ENCODE measurements at regions not wholly inside any gene's neighbourhood (a gene's known extent, or its start where the extent isn't known, plus 50 kb on each side); places are given as distances from the start of the nearest gene placed in this dataset.

DNA sequence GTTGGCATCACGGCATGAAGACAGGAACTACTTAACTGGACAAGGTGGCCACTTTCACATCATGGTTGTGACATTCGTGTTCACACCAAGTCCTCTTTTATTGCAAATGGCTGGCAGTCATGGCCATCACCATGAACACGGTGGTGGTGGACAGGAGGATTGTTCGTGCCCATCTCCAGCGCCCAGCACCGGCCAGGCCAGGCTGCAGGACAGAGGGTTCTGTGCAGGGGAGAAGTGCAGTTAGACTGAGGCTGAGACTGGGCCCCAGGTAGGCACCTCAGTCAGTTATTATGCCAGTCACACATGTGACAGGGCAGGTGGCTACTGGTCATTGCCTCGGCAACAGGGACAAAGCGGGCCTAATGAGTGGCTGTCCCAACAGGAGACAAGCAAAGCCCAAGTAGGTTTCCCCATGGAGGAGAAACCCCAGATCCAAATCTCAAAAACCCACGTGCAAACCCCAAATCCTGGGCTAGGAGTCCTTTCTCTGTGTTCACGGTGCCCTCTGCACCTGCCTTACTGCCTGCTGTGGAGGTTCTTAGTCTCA lies 468.1 kb upstream of the MYT1L start:
- Histone ChIP-seq H3K23me2 (ENCODE audit: low read depth, low read length) (no peaks in the 10 kb centered on the region; the same call in 1 of the 2 replicates), H3K36me3 (ENCODE audit: control insufficient read depth in 2 of 4, insufficient read depth in 4 of 4, low read length in 3 of 4) (no peaks in the 10 kb centered on the region), H2BK5ac (ENCODE audit: low read depth, low read length) (no peak overlapping the region), H3K79me1 (ENCODE audit: low read depth, low read length) (no peaks in the 10 kb centered on the region), H3K4ac (replicated peaks; ENCODE audit: insufficient read length, low read depth, low read length) (no peak overlapping the region), H2AK5ac (ENCODE audit: low read depth, low read length) (no peak overlapping the region), H3K4me1 (replicated peaks in 1 of 4; ENCODE audit: control insufficient read depth in 3 of 4, insufficient read depth in 4 of 4, low read length in 3 of 4) (no peaks in the 10 kb centered on the region), H3K4me2 (ENCODE audit: insufficient read depth in 1 of 2, low read depth in 2 of 2, low read length in 2 of 2) (no peak overlapping the region), H4K91ac (replicated peaks; ENCODE audit: insufficient read length, low read length) (no peak overlapping the region), H3K18ac (ENCODE audit: extremely low read depth, low read length) (no peak overlapping the region), H2BK20ac (ENCODE audit: low read length) (no peak overlapping the region), H4K5ac (ENCODE audit: insufficient read length, low read depth, low read length) (no peak overlapping the region), H3K9me3 (ENCODE audit: insufficient read depth in 2 of 2, low read depth in 1 of 2, low read length in 1 of 2) (peaks cover 0 to 5% of the 10 kb centered on the region in 2 experiments; a peak in 2 of 4 replicates), H2BK12ac (ENCODE audit: low read depth, low read length) (no peak overlapping the region), H2BK15ac (ENCODE audit: low read length) (no peak overlapping the region), H3K27ac (ENCODE audit: low read depth, low read length) (no peak overlapping the region), H4K8ac (ENCODE audit: extremely low read depth, insufficient read depth, low read length) (no peak overlapping the region), H3K23ac (ENCODE audit: insufficient read length) (no peak overlapping the region), H3K9ac (replicated peaks in 1 of 4; ENCODE audit: extremely low read depth in 1 of 4, low read depth in 3 of 4, low read length in 3 of 4) (no peak overlapping the region), H3K4me3 (ENCODE audit: extremely low read depth in 1 of 4, insufficient read depth in 2 of 4, low read depth in 3 of 4, low read length in 4 of 4) (no peak overlapping the region), H3K56ac (replicated peaks; ENCODE audit: insufficient read length, low read depth, low read length) (no peak overlapping the region), H2AFZ (ENCODE audit: low read length) (no peak overlapping the region), H3K14ac (ENCODE audit: insufficient read length) (no peak overlapping the region), H3K27me3 (replicated peaks in 1 of 4; ENCODE audit: control insufficient read depth in 3 of 4, extremely low read depth in 1 of 4, insufficient read depth in 3 of 4, low read length in 3 of 4) (no peaks in the 10 kb centered on the region), H2BK120ac (replicated peaks; ENCODE audit: low read depth, low read length) (no peak overlapping the region), H3K79me2 (ENCODE audit: control insufficient read depth in 1 of 2, insufficient read depth in 2 of 2, low read length in 2 of 2) (no peaks in the 10 kb centered on the region), H4K20me1 (replicated peaks in 1 of 2; ENCODE audit: control insufficient read depth in 1 of 2, insufficient read depth in 2 of 2, low read length in 2 of 2) (no peaks in the 10 kb centered on the region)
- WGBS, 2 experiments (ENCODE audit: extremely low coverage in 1 of 2, insufficient coverage in 1 of 2, insufficient read length in 1 of 2, insufficient replicate concordance in 2 of 2, low coverage in 1 of 2, low lambda C conversion rate in 2 of 2, missing lambda C conversion rate in 1 of 2): 96% methylated on average over 10 of the region's 10 CpGs; no CpG with 5 or more reads in 1 of the 2 experiments
- ChIA-PET POLR2A (ENCODE audit: partially characterized antibody) (no interaction called here), CTCF (ENCODE audit: partially characterized antibody) (no interaction called here)
- no peak for DNase-seq (ENCODE audit: low read depth in 1 of 2, low spot score in 2 of 2)
- TF ChIP-seq ZNF274 (IDR thresholded peaks at IDR 0.05; ENCODE audit: borderline replicate concordance, extremely low read depth, low read length): no peak
- no peak for TF ChIP-seq RFX5 (IDR thresholded peaks at IDR 0.05; ENCODE audit: borderline replicate concordance, low read depth, low read length)
- no peak for TF ChIP-seq KDM1A (IDR thresholded peaks at IDR 0.05; ENCODE audit: borderline replicate concordance, low read length)
- no peak for TF ChIP-seq ASH2L (IDR thresholded peaks at IDR 0.05; ENCODE audit: low read length)
- TF ChIP-seq YY1 (IDR thresholded peaks at IDR 0.05; ENCODE audit: low read depth, low read length): no peak
- no peak for TF ChIP-seq GABPA (IDR thresholded peaks at IDR 0.05; ENCODE audit: borderline replicate concordance, insufficient read depth, low read length)
- no peak for TF ChIP-seq TAF7 (optimal IDR thresholded peaks at IDR 0.05; ENCODE audit: borderline replicate concordance, low read depth, low read length)
- TF ChIP-seq, protein P1, sequence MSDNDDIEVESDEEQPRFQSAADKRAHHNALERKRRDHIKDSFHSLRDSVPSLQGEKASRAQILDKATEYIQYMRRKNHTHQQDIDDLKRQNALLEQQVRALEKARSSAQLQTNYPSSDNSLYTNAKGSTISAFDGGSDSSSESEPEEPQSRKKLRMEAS (IDR thresholded peaks at IDR 0.05): no peak
- FAIRE-seq: no peak

Data from H1 (cell line).